ENCODE measurements at regions not wholly inside any gene's neighbourhood (a gene's known extent, or its start where the extent isn't known, plus 50 kb on each side); places are given as distances from the start of the nearest gene placed in this dataset.

GRCh38 chr11:15490535-15490934 is 375.8 kb downstream of the INSC start:
- DNase-seq: no peak

- DNase-seq: no peak
Observed at GRCh38 chr11:15493066-15493465, 378.3 kb downstream of the INSC start.

GRCh38 chr11:15493921-15494620 is 379.3 kb downstream of the INSC start:
- no peak for DNase-seq

- no peak for DNase-seq
Observed at GRCh38 chr11:15494740-15495139, 380.0 kb downstream of the INSC start.

DNA sequence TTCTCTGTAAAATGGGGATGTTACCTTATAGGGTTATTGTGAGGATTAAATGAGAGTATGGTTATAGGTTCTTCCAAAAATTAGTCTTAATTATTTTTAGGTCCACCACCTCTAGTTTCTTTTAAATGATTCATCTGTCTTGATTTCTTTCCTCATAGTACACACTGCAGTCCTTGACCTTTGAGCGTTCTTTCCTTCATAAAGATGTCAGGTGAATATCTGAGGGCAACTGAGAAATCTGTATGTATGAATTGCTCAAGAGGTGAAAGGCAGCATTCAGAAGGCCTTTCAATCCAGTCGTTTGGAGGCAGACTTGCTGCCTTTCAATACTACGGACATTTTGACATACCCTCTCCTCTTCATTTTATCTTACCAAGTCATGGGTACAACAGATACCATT is 380.7 kb downstream of the INSC start:
- no peak for DNase-seq

- DNase-seq: no peak
Observed at GRCh38 chr11:15497366-15497765, 382.6 kb downstream of the INSC start.

- no peak for DNase-seq
Observed at GRCh38 chr11:15499674-15500073, 385.0 kb downstream of the INSC start.

DNA sequence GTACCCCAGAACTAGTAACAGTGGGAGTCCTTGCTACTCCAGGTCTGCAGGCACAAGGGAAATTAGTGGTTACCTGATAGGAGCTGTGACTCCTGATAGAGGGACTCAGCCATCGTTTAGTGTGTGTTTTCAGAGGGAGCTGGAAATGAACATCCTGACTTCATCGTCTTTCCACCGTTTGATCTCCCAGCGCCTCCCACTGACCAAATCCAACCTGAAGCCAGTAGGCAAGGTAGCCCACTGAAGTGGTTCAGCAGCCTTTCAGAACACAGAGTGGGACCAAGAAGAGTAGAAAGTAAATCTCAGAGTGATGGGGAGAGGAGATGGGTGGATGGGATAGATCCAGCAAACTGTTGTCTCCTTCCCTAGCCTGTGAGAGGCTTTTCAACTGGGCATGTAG is 385.9 kb downstream of the INSC start:
- DNase-seq: no peak

DNA sequence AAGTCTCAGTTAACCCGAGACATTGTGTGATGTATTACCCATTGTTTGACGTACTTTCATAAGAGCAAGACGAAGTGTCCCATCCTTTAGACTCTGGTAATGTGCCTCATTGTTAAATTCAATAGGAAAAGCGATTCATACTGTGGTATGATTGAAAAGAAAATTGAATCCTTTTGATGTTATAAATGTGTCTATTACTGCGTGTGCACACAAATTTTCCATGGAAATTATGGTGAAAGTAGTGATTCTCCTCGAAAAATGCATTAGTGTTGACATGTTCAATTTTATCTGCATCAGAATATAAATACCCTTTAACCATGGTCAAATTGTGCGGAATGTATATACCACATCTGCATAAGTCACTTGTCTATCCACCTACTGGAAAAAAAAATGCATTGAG is 386.8 kb downstream of the INSC start:
- DNase-seq: no peak

DNA sequence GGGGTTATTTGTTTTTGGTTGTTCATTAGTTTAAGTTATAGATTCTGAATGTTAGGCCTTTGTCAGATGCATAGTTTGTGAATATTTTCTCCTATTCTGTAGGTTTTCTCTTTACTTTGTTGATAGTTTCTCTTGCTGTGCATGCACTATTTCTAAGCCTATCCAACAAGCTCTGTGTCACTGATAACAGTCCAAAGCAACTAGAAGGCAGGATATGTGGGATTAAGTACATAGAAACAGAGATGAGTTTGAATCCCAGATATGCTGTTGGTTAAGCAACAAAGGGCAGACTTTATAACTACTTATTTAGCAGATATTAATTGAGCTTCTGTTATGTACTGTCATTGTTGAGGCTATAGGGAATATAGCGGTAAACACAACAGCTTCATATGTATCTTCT is 390.4 kb downstream of the INSC start:
- no peak for DNase-seq

DNA sequence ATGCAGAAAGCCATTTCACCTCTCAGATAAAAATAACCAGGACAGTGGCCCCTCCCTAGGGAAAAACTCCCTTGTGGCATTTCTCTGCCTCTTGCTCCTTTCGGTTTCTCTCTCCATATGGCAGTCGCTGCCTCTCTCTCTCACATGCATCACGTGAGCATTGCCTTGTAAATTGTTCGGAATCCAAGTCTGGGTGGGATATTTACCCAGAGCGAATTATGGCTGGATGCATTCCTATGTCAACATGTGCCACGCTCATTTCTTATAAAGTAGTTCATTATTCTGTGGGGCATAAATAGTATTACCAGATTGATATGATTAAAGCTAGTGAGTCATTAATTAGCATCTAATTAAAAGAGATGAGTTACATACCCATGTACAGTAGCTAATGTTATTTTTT is 392.9 kb downstream of the INSC start:
- no peak for DNase-seq

DNA sequence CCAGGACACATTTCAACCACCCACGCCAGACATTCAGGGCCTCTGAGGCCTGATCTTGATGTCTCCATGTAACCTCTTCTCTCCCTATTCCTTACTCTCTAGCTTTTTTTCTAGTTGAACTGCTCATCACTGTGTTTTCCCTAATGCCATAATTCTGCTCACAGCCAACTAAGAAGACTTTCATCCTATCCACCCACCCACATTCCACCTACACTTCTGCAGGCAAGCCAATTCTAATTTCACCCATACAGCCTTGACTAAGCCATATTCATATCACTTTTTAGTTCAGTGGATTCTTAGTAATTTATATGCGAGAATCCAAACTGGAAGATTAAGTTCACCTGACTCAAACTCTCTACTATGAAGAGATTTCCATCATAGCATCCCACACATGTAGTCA is 394.4 kb downstream of the INSC start:
- DNase-seq: no peak

- DNase-seq: no peak
Observed at GRCh38 chr11:15519124-15519791, 404.5 kb downstream of the INSC start.

DNA sequence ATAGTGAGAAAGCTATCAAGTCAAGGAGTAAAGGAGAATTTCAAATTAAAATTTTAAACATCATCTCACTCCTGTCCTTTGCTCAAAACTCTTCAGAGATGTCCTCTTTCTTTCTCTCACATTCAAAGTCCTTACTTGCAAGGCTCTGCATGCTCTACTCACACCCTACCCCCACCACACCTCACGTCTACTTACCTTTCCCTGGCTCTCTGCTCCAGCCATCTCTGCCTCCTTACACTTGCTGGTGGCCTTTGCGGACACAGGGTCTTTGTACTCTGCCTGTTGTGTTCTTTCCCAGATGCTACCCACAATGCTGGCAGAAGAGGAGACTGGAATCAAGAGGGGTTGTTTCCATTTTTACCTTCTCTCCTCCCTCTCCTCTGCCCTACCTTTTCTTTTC is 405.2 kb downstream of the INSC start:
- no peak for DNase-seq

- no peak for DNase-seq
Observed at GRCh38 chr11:15523543-15523942, 408.8 kb downstream of the INSC start.

GRCh38 chr11:15525582-15525981 is 410.9 kb downstream of the INSC start:
- no peak for DNase-seq

- no peak for DNase-seq
Observed at GRCh38 chr11:15526032-15526431, 411.3 kb downstream of the INSC start.

- DNase-seq: no peak
Observed at GRCh38 chr11:15526859-15527450, 412.2 kb downstream of the INSC start.

- no peak for DNase-seq
Observed at GRCh38 chr11:15532432-15532831, 417.7 kb downstream of the INSC start.

DNA sequence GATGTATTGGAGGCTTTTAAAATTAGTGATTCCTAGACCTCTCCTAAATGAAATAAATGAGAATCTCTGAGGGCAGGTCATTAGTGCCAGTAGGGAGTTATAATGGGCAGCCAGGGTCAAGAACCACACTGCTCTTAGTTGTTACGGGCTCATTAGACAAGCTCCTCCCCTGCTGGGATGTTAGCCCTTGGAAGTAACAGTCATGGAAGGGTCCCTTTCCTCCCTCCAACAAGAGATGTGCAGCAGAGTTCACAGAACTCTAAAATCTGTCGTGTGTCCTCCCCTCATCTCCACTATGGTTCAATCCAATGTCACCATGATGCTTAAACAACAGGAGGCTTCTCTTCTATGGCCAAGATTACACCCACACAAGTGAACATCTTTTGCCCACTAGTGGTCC is 419.5 kb downstream of the INSC start:
- no peak for DNase-seq

GRCh38 chr11:15535414-15535813 is 420.7 kb downstream of the INSC start:
- no peak for DNase-seq

GRCh38 chr11:15536438-15536837 is 421.7 kb downstream of the INSC start:
- no peak for DNase-seq

DNA sequence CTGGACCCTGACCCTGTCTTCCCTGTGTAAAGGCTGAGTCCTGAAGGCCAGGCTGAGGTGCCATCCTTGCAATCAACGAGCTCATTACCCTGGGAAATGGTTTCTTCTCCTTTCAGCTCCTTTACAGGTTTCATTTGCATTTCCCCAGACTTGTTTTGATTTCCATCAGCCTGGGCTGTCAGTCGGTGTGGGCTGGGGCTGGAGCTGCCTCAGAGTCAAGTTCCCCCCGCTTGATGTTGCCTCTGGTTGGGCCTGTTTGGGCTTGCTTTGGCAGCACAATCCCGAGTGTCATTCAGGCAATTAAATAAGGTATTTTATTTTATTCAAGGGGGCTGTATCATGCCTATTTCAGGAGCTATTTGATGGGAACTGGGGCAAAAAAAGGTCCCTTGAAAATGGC is 424.9 kb downstream of the INSC start:
- DNase-seq: no peak

DNA sequence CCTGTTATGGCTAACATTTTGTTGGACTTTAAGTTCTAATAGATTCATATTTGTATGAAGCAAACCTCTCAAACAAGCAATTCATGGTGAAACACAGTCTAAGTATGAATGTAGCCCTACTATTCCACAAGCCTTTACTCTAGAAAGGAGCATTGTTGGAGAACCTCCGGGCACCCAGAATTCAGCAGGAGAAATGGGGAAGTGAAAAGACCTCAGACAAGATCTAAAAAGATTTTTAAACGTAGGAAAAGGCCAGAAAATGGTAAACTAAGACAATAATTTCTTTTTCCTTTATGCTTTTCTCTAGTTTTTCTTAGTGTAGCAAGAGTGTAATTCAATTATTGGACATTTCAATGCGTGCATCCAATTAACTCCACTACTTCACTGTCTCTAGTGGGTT is 426.4 kb downstream of the INSC start:
- no peak for DNase-seq

GRCh38 chr11:15544353-15544752 is 429.6 kb downstream of the INSC start:
- DNase-seq: no peak

All from suppressor macrophage treated with lipopolysaccharide for 4 hours (primary cell).